ENCODE measurements at regions not wholly inside any gene's neighbourhood (a gene's known extent, or its start where the extent isn't known, plus 50 kb on each side); places are given as distances from the start of the nearest gene placed in this dataset.

DNA sequence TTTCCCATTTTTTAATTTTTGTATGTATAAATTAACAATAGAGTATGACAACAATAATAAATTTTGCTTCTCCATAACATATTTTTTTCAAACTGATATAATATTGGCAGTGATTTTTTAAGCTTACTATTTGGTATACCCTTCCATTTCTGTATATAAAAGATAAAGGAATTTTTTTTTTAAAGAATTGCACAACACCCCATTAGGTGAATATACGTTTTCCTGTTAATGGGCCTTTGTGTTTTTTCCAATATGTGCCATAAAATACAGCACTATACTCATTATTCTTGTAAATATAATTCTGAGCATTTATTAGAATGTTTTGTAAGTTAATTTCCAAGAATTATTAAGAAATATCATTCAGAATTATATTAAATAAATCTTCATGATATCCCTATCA, 515.2 kb upstream of the RGS18 start:
- H3K79me2 ChIP-seq (ENCODE audit: low read length), result no peaks in the 10 kb centered on the region
- TF ChIP-seq, protein P1, sequence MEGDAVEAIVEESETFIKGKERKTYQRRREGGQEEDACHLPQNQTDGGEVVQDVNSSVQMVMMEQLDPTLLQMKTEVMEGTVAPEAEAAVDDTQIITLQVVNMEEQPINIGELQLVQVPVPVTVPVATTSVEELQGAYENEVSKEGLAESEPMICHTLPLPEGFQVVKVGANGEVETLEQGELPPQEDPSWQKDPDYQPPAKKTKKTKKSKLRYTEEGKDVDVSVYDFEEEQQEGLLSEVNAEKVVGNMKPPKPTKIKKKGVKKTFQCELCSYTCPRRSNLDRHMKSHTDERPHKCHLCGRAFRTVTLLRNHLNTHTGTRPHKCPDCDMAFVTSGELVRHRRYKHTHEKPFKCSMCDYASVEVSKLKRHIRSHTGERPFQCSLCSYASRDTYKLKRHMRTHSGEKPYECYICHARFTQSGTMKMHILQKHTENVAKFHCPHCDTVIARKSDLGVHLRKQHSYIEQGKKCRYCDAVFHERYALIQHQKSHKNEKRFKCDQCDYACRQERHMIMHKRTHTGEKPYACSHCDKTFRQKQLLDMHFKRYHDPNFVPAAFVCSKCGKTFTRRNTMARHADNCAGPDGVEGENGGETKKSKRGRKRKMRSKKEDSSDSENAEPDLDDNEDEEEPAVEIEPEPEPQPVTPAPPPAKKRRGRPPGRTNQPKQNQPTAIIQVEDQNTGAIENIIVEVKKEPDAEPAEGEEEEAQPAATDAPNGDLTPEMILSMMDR (IDR thresholded peaks at IDR 0.05; ENCODE audit: low read depth, low read length), result no peak
- TF ChIP-seq EZH2phosphoT487 (IDR thresholded peaks at IDR 0.05; ENCODE audit: low read depth), result no peak
- no peak overlapping the region for H2AFZ ChIP-seq (ENCODE audit: low read depth, low read length)
- no peaks in the 10 kb centered on the region for H3K27me3 ChIP-seq (ENCODE audit: low read depth, low read length)
- no peaks in the 10 kb centered on the region for H4K20me1 ChIP-seq (ENCODE audit: insufficient read depth, low read length)
- no peaks in the 10 kb centered on the region for H3K36me3 ChIP-seq (replicated peaks; ENCODE audit: low read depth, low read length)
- no peak overlapping the region for H3K4me2 ChIP-seq (ENCODE audit: low read length)
- no peak overlapping the region for H3K4me3 ChIP-seq (ENCODE audit: low read length)
- no peak overlapping the region for H3K9ac ChIP-seq (ENCODE audit: low read length)
- no peaks in the 10 kb centered on the region for H3K4me1 ChIP-seq (ENCODE audit: low read length)
- H3K27ac ChIP-seq (ENCODE audit: low read length), result no peak overlapping the region
- H3K9me3 ChIP-seq (ENCODE audit: insufficient read depth, low read length), result no peaks in the 10 kb centered on the region

DNA sequence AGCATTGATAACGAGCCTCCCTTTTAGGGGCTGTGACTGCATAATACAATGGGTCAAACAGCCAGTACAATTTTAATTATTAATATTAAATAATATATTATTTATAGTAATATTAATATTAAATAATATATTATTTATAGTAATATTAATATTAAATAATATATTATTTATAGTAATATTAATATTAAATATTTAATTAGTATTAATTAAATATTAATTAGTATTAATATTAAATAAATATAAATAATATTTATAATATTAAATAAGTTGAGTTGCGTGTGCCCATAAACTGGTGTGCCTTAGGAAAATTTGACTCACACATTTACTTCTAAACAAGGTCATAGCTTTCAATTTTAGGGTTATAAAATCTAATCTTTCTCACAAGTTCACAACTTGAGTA, 509.3 kb upstream of the RGS18 start:
- H3K27me3 ChIP-seq (ENCODE audit: low read depth, low read length), result no peaks in the 10 kb centered on the region
- no peak overlapping the region for H3K4me2 ChIP-seq (ENCODE audit: low read length)
- H4K20me1 ChIP-seq (ENCODE audit: insufficient read depth, low read length), result no peaks in the 10 kb centered on the region
- no peaks in the 10 kb centered on the region for H3K9me3 ChIP-seq (ENCODE audit: insufficient read depth, low read length)
- no peak overlapping the region for H3K27ac ChIP-seq (ENCODE audit: low read length)
- H3K4me3 ChIP-seq (ENCODE audit: low read length), result no peak overlapping the region
- no peak for TF ChIP-seq EZH2phosphoT487 (IDR thresholded peaks at IDR 0.05; ENCODE audit: low read depth)
- TF ChIP-seq, protein P1 (IDR thresholded peaks at IDR 0.05; ENCODE audit: low read depth, low read length), result no peak
- H3K36me3 ChIP-seq (replicated peaks; ENCODE audit: low read depth, low read length), result no peaks in the 10 kb centered on the region
- H3K9ac ChIP-seq (ENCODE audit: low read length), result no peak overlapping the region
- no peaks in the 10 kb centered on the region for H3K79me2 ChIP-seq (ENCODE audit: low read length)
- H2AFZ ChIP-seq (ENCODE audit: low read depth, low read length), result no peak overlapping the region
- H3K4me1 ChIP-seq (ENCODE audit: low read length), result no peaks in the 10 kb centered on the region

DNA sequence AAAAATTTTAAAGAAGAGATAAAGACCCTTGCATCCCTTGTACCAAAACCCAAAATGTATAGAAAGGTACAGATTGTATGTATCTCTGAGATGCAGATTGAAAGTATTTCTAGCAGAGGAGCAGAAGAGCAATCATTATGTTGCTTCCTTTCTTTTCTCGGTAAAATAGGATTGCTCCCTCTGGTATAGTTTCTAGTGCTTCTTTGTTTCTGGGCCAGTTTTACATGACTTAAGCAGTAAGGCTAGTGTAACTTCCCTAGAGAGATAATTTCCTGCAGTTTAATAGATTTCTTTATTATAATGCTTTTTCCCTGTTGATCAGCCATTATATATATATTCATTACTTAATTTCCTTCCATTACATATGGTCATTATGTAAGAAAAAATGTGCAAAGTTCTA, 496.2 kb upstream of the RGS18 start:
- TF ChIP-seq, protein P1 (IDR thresholded peaks at IDR 0.05; ENCODE audit: low read depth, low read length), result no peak
- TF ChIP-seq EZH2phosphoT487 (IDR thresholded peaks at IDR 0.05; ENCODE audit: low read depth), result no peak
- H3K9me3 ChIP-seq (ENCODE audit: insufficient read depth, low read length), result no peaks in the 10 kb centered on the region
- H3K4me1 ChIP-seq (ENCODE audit: low read length), result no peaks in the 10 kb centered on the region
- no peaks in the 10 kb centered on the region for H3K36me3 ChIP-seq (replicated peaks; ENCODE audit: low read depth, low read length)
- H3K4me2 ChIP-seq (ENCODE audit: low read length), result no peak overlapping the region
- no peak overlapping the region for H3K4me3 ChIP-seq (ENCODE audit: low read length)
- no peak overlapping the region for H3K27ac ChIP-seq (ENCODE audit: low read length)
- H3K79me2 ChIP-seq (ENCODE audit: low read length), result no peaks in the 10 kb centered on the region
- H2AFZ ChIP-seq (ENCODE audit: low read depth, low read length), result no peak overlapping the region
- no peak overlapping the region for H3K9ac ChIP-seq (ENCODE audit: low read length)
- H4K20me1 ChIP-seq (ENCODE audit: insufficient read depth, low read length), result no peaks in the 10 kb centered on the region
- no peaks in the 10 kb centered on the region for H3K27me3 ChIP-seq (ENCODE audit: low read depth, low read length)

DNA sequence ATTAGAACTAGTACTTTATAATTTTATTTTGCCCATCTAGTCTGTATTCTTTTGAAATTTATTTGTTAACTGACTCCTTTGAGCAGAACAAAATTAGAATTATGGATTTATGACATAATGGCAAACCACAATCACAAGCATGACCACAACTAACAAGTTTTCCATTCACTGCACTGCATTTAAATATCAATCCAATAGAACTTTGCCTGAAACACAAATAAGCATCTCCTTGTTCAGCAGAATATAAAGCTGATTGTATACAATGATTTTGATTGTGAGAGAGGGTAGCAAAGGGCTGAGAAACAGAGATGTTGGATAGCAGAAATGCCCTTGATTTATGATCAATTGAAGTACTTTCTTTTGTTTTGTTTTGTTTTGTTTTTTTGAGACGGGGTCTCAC, 495.5 kb upstream of the RGS18 start:
- H3K4me2 ChIP-seq (ENCODE audit: low read length), result no peak overlapping the region
- H4K20me1 ChIP-seq (ENCODE audit: insufficient read depth, low read length), result no peaks in the 10 kb centered on the region
- no peaks in the 10 kb centered on the region for H3K4me1 ChIP-seq (ENCODE audit: low read length)
- no peaks in the 10 kb centered on the region for H3K9me3 ChIP-seq (ENCODE audit: insufficient read depth, low read length)
- no peak overlapping the region for H3K9ac ChIP-seq (ENCODE audit: low read length)
- no peaks in the 10 kb centered on the region for H3K36me3 ChIP-seq (replicated peaks; ENCODE audit: low read depth, low read length)
- no peaks in the 10 kb centered on the region for H3K79me2 ChIP-seq (ENCODE audit: low read length)
- H2AFZ ChIP-seq (ENCODE audit: low read depth, low read length), result no peak overlapping the region
- no peaks in the 10 kb centered on the region for H3K27me3 ChIP-seq (ENCODE audit: low read depth, low read length)
- TF ChIP-seq, protein P1 (IDR thresholded peaks at IDR 0.05; ENCODE audit: low read depth, low read length), result no peak
- no peak overlapping the region for H3K4me3 ChIP-seq (ENCODE audit: low read length)
- H3K27ac ChIP-seq (ENCODE audit: low read length), result no peak overlapping the region
